Ascending aorta (tissue), 2 donors: ENCODE measurements at regions not wholly inside any gene's neighbourhood (a gene's known extent, or its start where the extent isn't known, plus 50 kb on each side); places are given as distances from the start of the nearest gene placed in this dataset.

Source experiments
- DNase-seq, 2 donors: peaks; one replicate each; pipeline ENCODE4 v3.0.0-alpha.2; 2019; ENCODE audit warnings: low spot score in 2 of 2
- H3K27ac ChIP-seq, 2 donors: fragments of 200-600 bp; sonication (generic); one replicate each; pipeline ENCODE4 v1.5.1; 2016 to 2017; ENCODE audit warnings: mild to moderate bottlenecking in 1 of 2
- H3K27me3 ChIP-seq: fragments of 200-600 bp; sonication (generic); one replicate; pipeline ENCODE4 v1.5.1; 2017
- H3K36me3 ChIP-seq, 2 donors: fragments of 200-600 bp; sonication (generic); one replicate each; pipeline ENCODE4 v1.5.1; 2016
- H3K4me1 ChIP-seq, 2 donors: fragments of 200-600 bp; sonication (generic); one replicate each; pipeline ENCODE4 v1.5.1; 2016 to 2017; ENCODE audit warnings: mild to moderate bottlenecking in 1 of 2
- H3K4me3 ChIP-seq, 2 donors: fragments of 200-600 bp; sonication (generic); one replicate each; pipeline ENCODE4 v1.5.1; 2016 to 2017; ENCODE audit warnings: mild to moderate bottlenecking in 1 of 2
- H3K9me3 ChIP-seq, 2 donors: fragments of 200-600 bp; sonication (generic); one replicate each; pipeline ENCODE4 v1.5.1; 2016
- intact Hi-C: fragments of 100-400 bp; cut with DNase I; formaldehyde crosslinking; loops from one replicate; pipeline ENCODE4 v1.15.1; 2023
- TF ChIP-seq, protein P1 (sequence below), 3 experiments: fragments of 200-600 bp in 2 of 3; fragments of 450-650 bp in 1 of 3; sonication (generic) in 2 of 3; IDR thresholded peaks; one replicate each; pipeline ENCODE4 v1.5.1; 2016 to 2019; ENCODE audit warnings: antibody characterized with exemption in 3 of 3, mild to moderate bottlenecking in 1 of 3, moderate library complexity in 1 of 3

DNA sequence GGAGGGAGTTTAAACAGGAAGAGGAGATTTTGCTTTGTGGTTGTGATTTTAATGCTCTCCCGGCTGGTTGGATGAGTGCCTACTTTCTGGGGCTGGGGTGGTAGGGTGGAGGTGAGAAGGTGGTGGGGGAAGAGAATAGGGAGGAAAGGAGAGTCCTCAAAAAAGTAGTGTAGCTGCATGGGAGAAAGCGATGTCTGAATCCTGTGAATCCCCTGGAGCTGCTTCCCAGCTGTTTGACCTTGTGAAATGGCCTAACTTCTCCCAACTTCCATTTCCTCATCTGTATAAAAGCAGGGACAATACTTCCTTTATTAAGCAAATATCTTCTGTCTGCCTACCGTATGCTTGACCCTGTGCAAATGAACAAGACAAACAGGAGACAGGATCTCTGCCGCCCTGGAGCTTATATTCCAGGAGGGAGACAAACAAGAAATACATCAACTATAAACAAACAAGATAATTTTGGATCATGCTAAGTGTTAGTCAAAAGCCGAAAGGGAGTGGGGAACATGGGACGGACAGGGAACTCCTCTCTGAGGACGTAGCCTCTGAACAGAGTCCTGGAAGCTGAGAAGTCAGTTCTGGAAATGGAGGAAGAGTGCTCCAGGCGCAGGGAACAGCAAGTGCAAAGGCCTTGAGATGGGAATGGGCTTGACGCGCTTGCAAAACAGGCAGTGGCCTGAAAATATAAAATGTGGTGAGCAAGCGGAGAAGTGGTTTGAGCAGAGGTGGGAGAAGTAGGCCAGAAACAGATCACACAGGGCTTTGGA is 103.5 kb downstream of the SPRY4 start:
- H3K36me3 ChIP-seq: no peaks in the 10 kb centered on the region
- intact Hi-C loops: no loop called here
- TF ChIP-seq, protein P1, sequence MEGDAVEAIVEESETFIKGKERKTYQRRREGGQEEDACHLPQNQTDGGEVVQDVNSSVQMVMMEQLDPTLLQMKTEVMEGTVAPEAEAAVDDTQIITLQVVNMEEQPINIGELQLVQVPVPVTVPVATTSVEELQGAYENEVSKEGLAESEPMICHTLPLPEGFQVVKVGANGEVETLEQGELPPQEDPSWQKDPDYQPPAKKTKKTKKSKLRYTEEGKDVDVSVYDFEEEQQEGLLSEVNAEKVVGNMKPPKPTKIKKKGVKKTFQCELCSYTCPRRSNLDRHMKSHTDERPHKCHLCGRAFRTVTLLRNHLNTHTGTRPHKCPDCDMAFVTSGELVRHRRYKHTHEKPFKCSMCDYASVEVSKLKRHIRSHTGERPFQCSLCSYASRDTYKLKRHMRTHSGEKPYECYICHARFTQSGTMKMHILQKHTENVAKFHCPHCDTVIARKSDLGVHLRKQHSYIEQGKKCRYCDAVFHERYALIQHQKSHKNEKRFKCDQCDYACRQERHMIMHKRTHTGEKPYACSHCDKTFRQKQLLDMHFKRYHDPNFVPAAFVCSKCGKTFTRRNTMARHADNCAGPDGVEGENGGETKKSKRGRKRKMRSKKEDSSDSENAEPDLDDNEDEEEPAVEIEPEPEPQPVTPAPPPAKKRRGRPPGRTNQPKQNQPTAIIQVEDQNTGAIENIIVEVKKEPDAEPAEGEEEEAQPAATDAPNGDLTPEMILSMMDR (IDR thresholded peaks at IDR 0.05): no peak
- no peaks in the 10 kb centered on the region for H3K27me3 ChIP-seq
- no peak for DNase-seq
- H3K27ac ChIP-seq: no peak overlapping the region
- no peak overlapping the region for H3K4me3 ChIP-seq
- H3K9me3 ChIP-seq: no peaks in the 10 kb centered on the region
- peaks cover 4 to 12% of the 10 kb centered on the region in 2 donors for H3K4me1 ChIP-seq

DNA sequence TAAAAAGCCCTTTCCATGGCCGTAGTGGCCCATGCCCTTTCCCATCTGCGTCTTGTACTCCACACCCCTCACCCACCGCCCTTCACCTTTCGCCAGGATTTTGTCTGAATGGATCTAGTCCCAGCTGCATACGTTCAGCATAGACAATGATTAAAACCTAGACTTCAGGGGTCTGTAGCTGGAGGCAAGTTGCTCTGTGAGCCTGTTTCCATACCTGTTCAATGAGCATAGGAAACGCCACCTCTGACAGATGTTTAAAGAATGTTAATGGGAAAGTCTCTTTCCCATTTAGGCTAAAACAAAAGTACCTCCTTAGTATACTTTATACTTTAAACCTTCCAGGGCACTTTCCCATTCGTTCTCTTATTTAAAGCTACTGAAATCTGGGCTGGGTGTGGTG is 105.7 kb downstream of the SPRY4 start:
- no peak for DNase-seq
- intact Hi-C loops: loop anchor here (5.0 kb wide), 1 partner anchor 67 kb away; no protein-coding TSS in a partner anchor
- Histone ChIP-seq H3K4me1 (peaks cover 4 to 13% of the 10 kb centered on the region in 2 donors), H3K27ac (no peak overlapping the region), H3K27me3 (no peaks in the 10 kb centered on the region), H3K9me3 (no peaks in the 10 kb centered on the region), H3K36me3 (no peaks in the 10 kb centered on the region), H3K4me3 (no peak overlapping the region)
- TF ChIP-seq, protein P1 (IDR thresholded peaks at IDR 0.05): no peak

DNA sequence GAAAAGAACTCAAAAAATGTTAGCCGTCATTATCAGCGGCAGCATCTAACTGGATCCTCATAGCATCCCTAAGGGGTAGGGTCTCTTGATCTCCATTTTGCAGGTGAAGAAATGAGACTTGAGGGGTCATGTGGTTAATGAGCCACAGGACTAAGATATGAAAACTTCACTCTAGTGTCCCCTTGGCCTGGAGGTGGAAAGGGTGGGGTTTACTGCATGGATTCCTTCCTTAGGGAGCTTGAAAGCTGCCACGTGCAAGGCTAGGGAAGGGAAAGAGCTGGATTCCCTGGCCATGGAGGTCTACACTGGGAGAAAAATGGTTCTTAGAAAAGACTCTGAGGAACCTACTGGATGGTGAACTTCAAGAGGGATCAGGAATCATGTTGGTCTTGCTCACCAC is 107.9 kb downstream of the SPRY4 start:
- H3K27me3 ChIP-seq: no peaks in the 10 kb centered on the region
- DNase-seq: no peak
- TF ChIP-seq, protein P1 (IDR thresholded peaks at IDR 0.05): no peak
- no peaks in the 10 kb centered on the region for H3K36me3 ChIP-seq
- H3K9me3 ChIP-seq: no peaks in the 10 kb centered on the region
- H3K4me1 ChIP-seq: peaks cover 4 to 13% of the 10 kb centered on the region in 2 donors
- H3K4me3 ChIP-seq: peak overlapping the region in 1 of 2 donors; percentile 4
- H3K27ac ChIP-seq: peak overlapping the region; percentile 67 to 80
- intact Hi-C loops: loop anchor here (1.0 to 5.0 kb wide), 3 partner anchors 24 to 65 kb away; no protein-coding TSS in a partner anchor

DNA sequence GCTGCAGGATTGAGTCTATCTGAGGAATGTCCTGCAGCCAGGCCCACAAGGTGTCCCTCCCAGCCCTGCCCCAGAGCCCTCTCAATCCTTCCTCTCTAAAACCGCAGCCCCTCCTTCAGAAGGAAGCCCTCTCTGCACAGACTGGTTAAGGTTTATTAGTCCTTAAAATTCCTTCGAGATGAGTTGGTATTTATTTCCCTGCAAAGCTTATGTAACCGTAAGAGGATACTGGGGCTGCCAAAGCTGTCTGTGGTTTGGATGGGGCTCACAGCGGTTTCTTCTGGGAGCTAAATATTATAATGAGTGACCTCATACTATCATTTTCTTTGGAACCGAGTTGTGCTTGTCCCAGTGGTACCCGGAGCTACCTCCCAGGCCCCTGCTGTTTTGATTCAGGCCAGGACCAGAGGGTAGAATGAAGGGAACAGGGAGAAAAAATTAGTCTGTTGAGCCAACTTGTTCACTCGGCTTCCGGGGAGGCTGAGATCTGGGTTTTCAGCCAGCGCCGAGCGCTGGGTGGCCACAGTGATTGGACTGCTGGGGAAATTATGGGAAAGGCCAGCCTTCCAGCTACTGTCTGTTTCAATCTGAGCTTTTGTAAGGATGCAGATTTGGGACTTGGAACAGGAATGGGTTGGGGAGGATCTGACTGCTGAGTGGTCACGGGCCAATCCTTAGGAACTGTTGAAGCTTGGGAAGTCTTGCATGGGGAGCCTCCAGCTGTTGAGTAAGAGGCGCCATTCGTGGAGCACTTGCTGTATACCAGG is 107.5 kb downstream of the NDFIP1 start:
- Histone ChIP-seq H3K36me3 (no peaks in the 10 kb centered on the region), H3K9me3 (no peaks in the 10 kb centered on the region), H3K4me3 (peak overlapping the region in 1 of 2 donors; percentile 4), H3K27me3 (no peaks in the 10 kb centered on the region), H3K4me1 (peaks cover 4 to 13% of the 10 kb centered on the region in 2 donors), H3K27ac (peak overlapping the region; percentile 67 to 80)
- intact Hi-C loops: loop anchor here (1.0 to 5.0 kb wide), 3 partner anchors 23 to 64 kb away; no protein-coding TSS in a partner anchor
- peak; percentile 23 to 92 for DNase-seq
- TF ChIP-seq, protein P1 (IDR thresholded peaks at IDR 0.05): no peak

DNA sequence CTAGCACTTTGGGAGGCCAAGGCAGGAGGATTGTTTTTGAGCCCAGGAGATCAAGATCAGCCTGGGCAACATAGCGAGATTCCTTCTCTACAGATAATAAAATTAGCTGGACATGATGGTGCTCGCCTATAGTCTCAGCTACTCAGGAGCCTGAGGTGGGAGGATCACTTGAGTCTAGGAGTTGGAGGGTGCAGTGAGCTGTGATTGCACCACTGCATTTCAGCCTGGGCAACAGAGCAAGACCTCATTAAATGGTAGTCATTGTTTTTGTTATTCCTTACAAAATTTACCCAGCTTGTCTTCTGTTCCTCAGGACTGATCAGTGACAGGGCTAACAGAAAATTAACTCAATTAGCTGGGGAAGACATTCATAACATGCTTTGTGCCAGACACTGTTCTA is 104.5 kb downstream of the NDFIP1 start:
- no peaks in the 10 kb centered on the region for H3K27me3 ChIP-seq
- H3K9me3 ChIP-seq: no peaks in the 10 kb centered on the region
- DNase-seq: no peak
- no peak overlapping the region for H3K4me3 ChIP-seq
- peaks cover 4 to 13% of the 10 kb centered on the region in 2 donors for H3K4me1 ChIP-seq
- H3K27ac ChIP-seq: no peak overlapping the region
- H3K36me3 ChIP-seq: no peaks in the 10 kb centered on the region
- TF ChIP-seq, protein P1 (IDR thresholded peaks at IDR 0.05): no peak
- intact Hi-C loops: no loop called here
